Cerebellar cortex (tissue), 1 donor: ENCODE measurements at regions not wholly inside any gene's neighbourhood (a gene's known extent, or its start where the extent isn't known, plus 50 kb on each side); places are given as distances from the start of the nearest gene placed in this dataset.
"Not testable (repeated sequence)": the region's sequence is repeated elsewhere in the genome, so short reads cannot be mapped to it uniquely, and the experiment has no call there.

Experiments
- DNase-seq: peaks from one replicate; pipeline ENCODE4 v3.0.0-alpha.2; 2015; ENCODE audit warnings: low spot score

DNA sequence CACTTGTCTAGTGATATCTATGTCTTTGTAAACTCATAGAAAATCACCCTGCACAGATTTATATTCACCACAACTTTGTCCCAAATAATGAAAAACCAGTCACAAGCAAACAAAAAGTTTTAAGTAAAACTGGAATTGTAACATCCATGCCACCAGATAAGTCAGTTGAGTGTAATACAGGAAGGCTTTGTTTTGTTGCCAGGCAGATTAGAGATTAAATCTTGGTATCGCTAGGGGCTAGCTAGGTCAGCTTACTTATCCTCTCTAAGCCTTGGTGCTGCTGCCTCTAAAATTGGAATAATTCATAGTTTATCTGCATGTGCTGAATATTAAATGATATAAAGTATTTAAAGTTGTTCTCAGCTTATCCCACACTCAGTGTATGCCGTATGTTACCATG, 1062.5 kb downstream of the CDH9 start:
- DNase-seq, result no peak

DNA sequence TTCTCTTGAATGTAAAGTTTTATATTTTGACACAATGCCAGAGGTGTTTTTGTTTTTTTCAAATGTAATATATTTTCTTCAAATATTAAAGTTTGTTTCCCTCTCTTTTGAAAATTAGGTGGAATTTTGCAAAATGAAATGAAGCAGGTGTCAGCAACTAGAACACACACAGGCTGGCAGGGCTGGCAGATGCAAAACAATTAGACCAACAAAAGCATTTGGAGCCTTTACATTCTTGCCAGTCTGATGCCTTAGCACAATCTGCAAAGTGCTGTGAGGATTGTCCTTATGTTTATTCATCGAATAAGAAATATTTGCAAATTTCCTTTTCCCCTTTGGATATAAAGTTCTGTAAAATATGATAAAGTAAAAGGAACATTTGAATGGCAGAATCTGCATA, 1063.9 kb downstream of the CDH9 start:
- DNase-seq, result no peak

DNA sequence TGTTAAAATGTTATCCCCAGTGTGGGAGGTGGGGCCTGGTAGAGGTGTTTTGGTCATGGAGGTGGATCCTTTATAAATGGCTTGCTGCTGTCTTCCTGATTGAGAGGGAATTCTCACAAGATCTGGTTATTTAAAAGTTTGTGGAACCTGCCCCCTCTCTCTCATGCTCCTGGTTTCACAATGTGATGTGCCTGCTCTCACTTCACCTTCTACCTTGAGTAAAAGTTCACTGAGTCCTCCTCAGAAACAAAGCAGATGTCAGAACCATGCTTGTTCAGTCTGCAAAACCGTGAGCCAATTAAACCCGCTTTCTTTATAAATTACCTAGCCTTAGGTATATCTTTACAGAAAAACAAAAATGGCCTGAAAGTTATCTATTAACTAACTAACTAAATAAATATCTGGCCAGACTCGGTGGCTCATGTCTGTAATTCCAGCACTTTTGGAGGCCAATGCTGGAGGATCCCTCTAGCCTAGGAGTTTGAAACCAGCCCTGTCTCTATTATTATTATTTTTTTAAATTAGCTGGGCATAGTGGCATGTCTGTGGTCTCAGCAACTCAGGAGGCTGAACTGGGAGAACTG, 1067.4 kb downstream of the CDH9 start:
- no peak for DNase-seq

DNA sequence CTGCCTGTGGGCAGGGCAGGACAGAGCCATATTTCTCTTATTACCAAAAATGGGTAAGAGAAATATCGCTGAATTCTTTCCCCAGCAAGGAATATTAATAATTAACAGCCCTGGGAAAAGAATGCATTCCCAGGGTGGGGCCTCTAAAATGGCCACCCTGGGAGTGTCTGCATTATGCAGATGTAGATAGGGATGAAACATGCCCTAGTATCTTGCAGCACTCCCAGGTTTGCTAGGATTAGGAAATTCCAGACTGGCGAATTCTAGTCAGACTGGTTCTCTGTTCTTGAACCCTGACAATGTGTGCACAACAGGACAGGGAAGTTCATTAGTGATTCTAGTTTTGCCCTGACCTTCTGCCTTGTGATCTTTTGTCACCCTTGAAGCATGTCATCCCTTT, 1069.3 kb downstream of the CDH9 start:
- not testable (repeated sequence) for DNase-seq

DNA sequence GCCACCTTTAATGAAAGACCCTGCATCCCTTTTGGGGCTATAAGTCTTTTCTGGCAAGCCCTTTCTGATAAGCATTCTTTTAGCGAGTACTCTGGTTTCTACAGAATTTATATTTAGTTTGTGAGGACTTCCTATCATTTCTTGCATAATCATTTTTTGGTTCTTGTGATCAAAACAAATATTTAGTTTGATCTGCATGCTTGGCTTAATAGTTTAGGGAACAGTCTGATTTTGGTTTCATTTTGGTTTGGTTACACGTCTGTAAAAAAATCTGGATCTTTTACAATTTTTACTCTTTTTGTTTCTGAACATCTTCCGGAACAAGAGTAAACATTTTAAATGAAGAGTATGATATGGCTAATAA, 1074.4 kb downstream of the CDH9 start:
- no peak for DNase-seq

DNA sequence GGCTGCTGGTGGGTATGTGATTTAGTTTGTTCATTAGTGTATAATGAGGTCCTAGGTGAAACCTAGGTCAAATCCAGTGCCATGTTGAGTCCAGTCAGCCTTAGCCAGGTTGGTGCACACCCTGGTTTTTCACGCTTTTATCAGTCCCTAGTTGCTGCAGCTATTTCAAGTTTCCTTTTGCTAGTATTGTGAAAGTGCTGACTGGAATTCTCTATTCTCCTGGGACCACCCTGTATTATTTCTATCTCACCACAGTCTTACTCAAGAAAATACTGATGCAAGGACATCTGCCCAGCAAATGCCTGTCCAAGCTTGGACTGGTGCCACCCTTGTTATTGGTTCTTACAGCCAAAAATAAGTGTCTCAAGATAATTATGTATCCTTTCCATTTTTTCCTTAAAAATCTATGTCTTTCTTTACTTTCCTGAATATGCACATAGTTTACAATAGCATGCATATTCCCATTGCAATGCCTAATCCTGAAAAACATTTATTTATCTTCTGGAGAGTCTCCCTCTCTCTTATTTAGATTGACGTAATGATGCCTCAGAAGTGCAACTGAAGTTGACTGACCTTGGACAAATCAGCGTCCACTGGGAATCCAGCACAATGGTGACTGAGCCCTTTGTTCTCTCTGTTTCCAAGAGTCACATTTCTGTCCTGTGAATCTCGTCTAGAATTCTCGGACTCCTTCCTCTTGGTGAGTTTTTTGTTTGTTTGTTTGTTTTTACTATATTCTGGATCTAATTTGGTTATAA, 1075.0 kb downstream of the CDH9 start:
- DNase-seq, result no peak

DNA sequence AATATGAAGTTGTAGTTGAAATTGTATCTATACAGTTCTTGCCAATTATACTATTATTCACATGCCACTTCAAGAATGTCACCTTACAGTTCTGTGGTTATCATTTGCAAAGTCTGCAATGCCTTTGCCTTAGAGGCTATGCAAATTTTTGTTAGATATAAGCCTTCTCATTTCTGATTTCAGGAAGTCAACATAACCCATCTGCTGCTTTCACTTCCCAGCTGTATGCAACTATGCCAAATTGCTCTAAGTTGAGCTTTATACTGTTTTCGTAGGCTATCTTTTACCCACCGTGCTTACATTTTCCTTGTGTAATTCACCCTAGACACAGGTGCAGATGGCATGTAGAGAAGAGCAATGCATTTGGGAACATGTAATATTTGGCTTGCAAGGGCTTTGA, 1083.0 kb downstream of the CDH9 start:
- no peak for DNase-seq

DNA sequence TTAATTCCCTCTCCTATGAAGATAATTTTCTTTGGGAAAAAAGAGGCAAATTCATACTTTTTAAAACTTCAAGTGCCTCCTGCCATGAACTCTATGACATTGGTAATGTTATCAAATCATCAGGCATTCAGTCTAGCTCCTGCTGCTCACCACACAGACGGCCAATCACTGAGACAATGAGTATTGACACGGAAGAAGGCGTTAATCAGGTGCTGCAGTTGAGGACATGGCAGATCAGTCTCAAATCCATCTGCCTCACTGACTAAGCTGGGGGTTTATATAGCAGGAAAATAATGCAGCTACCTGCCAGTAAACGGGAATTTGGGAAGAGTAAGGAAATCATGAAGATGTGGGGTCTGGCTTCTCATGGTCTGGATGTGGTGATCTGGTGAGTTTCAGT, 1087.7 kb downstream of the CDH9 start:
- no peak for DNase-seq

DNA sequence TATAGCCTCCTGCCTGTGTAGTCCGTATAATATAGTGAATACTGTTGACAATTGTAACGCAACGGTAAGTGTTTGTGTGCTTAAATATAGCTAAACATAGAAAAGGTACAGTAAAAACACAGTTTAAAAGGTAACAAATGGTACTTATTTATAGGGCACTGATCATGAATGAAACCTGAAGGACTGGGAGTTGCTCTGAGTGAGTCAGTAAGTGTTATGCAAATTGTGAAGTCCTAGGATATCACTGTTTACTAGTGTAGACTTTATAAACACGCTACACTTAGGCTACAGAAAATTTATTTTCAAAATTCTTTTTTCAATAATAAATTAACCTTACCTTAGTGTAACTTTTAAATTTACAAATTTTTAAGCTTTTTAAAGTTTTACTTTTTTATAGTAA, 1090.1 kb downstream of the CDH9 start:
- DNase-seq, result no peak

DNA sequence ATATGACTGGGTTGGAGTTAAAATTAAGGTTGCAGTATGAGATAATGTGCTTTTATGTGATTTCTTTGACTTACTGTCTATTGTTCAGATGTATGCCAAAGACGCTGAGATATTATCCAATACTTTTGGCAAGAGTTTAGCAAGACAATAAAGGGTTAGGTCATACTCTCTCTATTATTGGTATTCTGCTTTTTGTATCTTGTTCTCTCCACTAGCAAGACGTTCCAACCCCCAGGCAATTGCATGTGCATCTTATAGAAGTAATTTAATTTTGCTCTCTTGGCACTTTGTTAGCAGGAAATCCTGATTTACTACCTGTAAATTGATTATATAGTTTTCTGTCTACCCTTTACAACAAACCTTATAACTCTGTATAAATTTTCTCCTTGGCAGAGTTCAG, 1093.6 kb downstream of the CDH9 start:
- no peak for DNase-seq

DNA sequence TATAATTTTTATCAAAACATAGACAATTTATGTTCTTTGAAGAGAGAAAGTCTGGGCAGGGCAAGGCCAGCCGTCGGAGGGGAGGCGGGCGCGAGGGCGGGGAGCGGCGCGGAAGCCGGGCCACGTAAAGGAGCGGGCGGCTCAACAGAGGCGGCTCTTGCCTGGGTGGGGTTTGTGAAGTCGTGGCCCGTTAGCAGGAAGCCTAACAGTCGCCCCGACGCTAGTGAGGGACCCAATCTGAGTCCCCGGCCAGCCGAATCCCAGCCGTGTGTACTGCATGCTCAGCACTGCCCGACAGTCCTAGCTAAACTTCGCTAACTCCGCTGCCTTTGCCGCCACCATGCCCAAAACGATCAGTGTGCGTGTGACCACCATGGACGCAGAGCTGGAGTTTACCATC, 1129.2 kb downstream of the CDH9 start:
- DNase-seq, result no peak

DNA sequence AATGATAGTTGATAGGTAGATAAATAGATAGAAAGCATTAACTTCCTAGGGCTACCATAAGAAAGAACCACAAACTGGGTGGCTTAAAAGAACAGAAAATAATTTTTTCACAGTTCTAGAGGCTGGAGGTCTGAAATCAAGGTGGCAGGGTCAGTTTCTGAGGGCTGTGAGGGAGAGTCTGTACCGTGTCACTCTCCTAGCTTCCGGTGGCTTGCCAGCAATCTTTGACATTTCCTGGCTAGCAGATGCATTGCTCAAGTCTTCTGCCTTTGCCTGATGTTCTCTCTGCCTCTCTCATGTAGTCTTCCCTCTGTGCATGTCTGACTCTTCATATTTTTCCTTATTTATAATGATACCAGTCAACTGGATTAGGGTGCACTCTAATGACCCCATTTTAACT, 1132.7 kb downstream of the CDH9 start:
- DNase-seq, result no peak

DNA sequence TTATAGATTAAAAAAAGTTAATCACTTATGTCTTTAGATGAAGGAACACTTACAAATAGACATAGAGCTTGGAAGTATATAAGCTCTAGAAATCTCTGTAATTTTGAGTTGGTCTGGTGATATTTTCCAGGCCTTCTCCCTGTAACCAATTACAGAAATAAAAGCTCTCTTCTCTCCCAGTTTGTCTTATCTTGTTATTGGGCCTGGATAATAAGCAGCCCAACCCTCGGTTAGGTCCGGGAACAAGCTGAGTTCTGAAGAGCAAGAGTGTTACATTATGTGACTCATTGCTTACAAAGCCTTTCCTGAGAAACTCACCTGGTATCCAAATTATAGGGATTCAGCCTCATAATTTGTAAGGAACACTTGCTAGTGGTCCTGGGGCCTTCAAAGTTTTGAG, 1146.2 kb downstream of the CDH9 start:
- no peak for DNase-seq

DNA sequence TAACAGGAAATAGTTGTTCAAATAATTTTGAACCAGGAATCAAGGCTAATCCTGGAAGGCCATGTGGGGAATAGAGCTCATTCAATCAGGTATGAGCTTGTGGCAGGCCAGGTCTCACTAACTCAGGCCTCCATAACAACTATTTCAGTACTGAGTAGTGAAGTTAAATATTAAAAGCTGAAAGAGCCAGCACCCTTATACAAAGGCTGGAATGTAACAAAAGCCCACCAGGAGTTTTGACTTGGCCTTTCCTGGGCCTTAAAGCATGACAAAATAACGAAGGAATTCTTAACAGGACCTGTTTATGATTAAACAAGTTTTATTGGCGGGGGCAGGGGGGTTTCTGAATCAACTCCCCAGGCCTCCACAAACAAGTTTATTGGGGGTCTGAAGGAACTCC, 1146.7 kb downstream of the CDH9 start:
- no peak for DNase-seq

DNA sequence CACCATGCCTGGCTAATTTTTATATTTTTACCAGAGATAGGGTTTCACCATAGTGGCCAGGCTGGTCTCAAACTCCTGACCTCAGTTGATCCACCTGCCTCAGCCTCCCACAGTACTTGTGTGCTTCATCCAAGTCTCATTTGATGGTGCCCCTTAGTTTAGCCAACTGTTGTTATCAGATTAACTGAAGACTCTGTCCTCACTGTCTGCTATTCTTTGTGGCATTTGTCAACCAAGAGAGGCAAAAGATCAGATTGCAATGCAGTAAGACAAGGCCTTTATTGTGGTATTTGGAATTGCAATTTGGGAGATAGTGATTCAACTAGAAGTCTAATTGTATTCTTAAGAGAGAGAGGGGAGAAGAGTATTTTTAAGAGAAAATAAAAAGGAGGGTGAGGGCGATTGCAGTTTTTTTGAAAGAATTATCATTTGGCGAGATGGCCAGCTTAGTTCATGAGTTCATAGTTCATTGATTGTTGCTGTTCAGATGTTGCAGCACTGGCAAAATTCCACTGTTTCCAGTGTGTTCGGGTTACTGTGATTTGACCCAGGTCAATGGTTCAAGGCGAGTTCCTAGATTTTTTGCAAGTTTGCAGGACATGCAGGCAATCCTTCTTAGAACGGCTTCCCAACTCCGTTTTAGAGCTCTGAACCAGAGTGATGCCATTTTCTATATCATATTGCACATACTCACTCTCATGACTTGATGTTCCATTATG, 1156.9 kb downstream of the CDH9 start:
- DNase-seq, result no peak

DNA sequence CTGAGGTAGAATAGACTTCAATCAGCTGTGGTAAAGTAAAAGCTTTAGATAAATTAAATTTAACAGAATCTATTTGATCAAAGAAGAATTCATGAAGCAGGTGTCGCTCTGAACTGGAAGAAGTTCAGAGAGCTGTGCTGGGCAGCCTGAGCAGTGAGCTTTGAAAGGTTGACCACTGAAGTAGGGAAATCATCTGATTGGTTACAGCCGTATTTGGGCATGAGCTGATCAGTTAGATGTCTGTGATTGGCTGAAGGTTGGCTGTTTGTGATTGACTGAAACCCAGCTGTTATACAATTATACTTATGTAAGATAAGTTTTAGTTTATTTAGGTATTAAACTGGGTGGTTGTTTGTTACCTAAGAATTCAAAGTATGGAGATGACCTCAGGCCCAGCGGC, 1174.6 kb downstream of the CDH9 start:
- DNase-seq, result no peak

DNA sequence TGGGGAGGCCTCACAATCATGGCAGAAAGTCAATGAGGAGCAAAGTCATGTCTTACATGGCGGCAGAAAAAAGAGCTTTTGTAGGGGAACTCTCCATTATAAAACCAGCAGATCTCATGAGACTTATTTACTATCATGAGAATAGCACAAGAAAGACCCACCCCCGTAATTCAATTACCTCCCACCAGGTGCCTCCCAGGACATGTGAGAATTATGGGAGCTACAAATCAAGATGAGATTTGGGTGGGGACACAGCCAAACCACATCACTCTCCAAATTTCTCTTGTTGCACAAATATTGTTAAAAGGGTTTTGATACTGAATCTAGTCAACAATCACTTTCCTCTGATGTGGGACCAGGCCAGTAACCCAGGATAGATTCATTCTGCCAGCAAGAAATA, 1176.1 kb downstream of the CDH9 start:
- DNase-seq, result no peak

DNA sequence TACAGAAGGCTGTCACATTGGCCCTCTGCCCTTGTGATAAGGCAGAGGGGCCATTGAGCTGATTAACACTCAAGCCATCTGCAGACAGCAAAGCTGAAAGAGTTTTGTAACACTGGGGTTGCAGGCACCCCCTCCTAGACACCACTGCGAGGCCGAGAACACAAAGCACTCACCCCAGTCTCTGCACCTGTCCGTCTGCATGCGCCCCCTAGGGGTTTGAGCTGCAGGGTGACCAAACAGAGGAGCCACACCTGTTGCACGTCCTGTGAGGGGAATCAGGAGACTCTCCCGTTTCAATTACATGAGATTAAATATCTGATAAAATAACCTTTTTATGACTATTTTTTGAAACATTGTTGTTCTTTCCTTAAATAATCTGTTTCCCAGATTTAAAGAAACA, 1180.4 kb downstream of the CDH9 start:
- no peak for DNase-seq

DNA sequence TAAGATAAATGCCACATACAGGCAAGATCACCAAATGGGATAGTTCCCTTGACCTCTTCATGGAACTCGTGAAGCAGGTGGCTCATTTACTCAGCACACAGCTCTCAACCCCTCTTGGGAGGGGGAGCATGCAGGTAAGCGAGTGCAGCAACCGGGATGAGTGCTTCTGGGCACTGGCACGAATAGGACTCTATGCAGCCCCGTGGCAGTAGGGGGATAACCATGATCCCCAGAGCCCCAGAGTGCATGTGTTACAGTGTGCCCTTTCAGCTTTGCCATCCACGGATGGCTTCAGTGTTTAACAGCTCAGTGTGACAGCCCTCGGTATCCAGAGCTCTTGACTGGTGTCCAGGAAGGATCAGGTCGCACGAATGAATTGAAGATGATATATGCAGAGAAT, 1187.1 kb downstream of the CDH9 start:
- DNase-seq, result no peak

DNA sequence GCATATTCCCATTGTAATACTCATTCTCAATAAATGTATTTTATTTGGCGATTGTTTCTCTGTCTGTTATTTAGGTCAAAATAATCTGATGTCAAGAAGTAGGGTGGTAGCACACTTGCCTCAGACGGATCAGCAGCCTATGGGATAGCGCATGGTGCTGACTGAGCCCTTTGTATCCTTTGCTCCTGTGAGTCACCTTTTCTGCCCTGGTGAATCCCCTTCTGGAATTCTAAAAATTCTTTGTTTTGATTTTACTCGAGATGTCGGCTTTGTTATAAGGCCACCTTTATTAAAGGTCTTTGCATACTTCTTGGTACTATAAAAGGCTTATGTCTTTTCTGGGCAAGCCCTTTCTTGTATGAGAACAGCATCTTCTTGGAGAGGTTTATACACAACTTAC, 1187.8 kb downstream of the CDH9 start:
- no peak for DNase-seq

DNA sequence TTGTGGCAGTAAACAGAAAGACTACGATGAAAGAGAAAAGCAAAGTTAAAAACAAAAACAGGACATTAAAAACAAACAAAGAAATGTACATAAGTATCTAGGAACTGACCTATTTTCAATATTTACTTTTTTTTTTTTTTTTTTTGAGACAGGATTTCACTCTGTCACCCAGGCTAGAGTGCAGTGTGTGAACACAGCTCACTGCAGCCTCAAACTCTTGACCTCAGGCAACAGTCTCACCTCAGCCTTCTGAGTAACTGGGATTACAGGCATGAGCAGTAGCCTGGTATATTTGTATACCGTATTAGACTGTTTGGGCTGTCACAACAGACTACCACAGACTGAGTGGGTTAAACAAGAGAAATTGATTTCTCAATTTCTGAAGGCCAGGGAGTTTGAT, 1189.1 kb downstream of the CDH9 start:
- no peak for DNase-seq

DNA sequence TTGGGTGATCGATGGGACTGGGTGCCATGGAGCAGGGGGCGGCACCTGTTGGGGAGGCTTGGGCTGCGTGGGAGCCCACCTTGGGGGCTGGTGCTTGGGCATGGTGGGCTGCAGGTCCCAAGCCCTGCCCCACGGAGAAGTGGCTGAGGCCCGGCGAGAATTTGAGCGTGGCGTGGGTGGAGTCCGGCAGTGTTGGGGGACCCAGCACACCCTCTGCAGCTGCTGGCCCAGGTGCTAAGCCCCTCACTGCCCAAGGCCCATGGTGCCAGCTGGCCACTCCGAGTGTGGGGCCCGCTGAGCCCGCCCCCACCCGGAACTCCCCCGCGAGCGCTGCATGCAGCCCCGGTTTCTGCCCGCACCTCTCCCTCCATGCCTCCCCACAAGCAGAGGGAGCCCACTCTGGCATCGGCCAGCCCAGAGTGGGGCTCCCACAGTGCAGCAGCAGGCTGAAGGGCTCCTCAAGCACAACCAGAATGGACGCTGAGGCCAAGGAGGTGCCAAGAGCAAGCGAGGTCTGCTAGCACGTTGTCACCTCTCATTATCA, 1178.6 kb upstream of the CDH10 start:
- DNase-seq, result no peak
